HEK293T (cell line): ENCODE measurements at regions not wholly inside any gene's neighbourhood (a gene's known extent, or its start where the extent isn't known, plus 50 kb on each side); places are given as distances from the start of the nearest gene placed in this dataset.

Experiments used
- BHLHE40 ChIP-seq: fragments of 450-650 bp; IDR thresholded peaks from 2 replicates; pipeline ENCODE4 v1.6.1; 2016; ENCODE audit warnings: mild to moderate bottlenecking, moderate library complexity, borderline replicate concordance
- ELF4 ChIP-seq: fragments of 450-650 bp; IDR thresholded peaks from 2 replicates; pipeline ENCODE4 v1.6.1; 2017; ENCODE audit warnings: antibody characterized with exemption
- FOXK2 ChIP-seq: fragments of 450-650 bp; IDR thresholded peaks from 2 replicates; pipeline ENCODE4 v1.6.1; 2016; ENCODE audit warnings: mild to moderate bottlenecking
- L3MBTL2 ChIP-seq: fragments of 450-650 bp; conservative IDR thresholded peaks from 2 replicates; pipeline ENCODE4 v1.6.1; 2016; ENCODE audit warnings: mild to moderate bottlenecking
- SP1 ChIP-seq: fragments of 450-650 bp; IDR thresholded peaks from 2 replicates; pipeline ENCODE4 v1.6.1; 2017
- SUZ12 ChIP-seq: fragments of 450-650 bp; IDR thresholded peaks from 2 replicates; pipeline ENCODE4 v1.6.1; 2016; ENCODE audit warnings: mild to moderate bottlenecking
- ZNF384 ChIP-seq: fragments of 450-650 bp; IDR thresholded peaks from 2 replicates; pipeline ENCODE4 v1.6.1; 2016

- TF ChIP-seq SP1, result no peak
- TF ChIP-seq BHLHE40, result peak; percentile 74
- TF ChIP-seq L3MBTL2, result no peak
- TF ChIP-seq FOXK2, result no peak
- no peak for TF ChIP-seq ZNF384
- TF ChIP-seq ELF4, result no peak
- no peak for TF ChIP-seq SUZ12
Observed at GRCh38 chr2:226030788-226031646, 631.5 kb downstream of the NYAP2 start.
